GM06990 (cell line): ENCODE measurements at regions not wholly inside any gene's neighbourhood (a gene's known extent, or its start where the extent isn't known, plus 50 kb on each side); places are given as distances from the start of the nearest gene placed in this dataset.

ENCODE experiments used
- DNase-seq: peaks from one replicate; pipeline ENCODE4 v3.0.0-alpha.2; 2011; ENCODE audit not compliant: insufficient read length; ENCODE audit errors: extremely low read depth
- H3K27me3 ChIP-seq: replicated peaks from 2 replicates; pipeline ENCODE4 v1.6.0; 2011; ENCODE audit warnings: low read length; ENCODE audit not compliant: control insufficient read depth, insufficient read depth
- H3K36me3 ChIP-seq: 2 replicates; pipeline ENCODE4 v1.5.1; 2011; ENCODE audit warnings: low read length; ENCODE audit not compliant: control insufficient read depth, insufficient read depth
- H3K4me3 ChIP-seq: replicated peaks from 2 replicates; pipeline ENCODE4 v1.5.1; 2011; ENCODE audit warnings: low read depth, mild to moderate bottlenecking, control low read depth, low read length
- TF ChIP-seq, protein P1 (sequence below): IDR thresholded peaks from 2 replicates; pipeline ENCODE4 v1.5.1; 2011; ENCODE audit warnings: low read length, control low read depth, mild to moderate bottlenecking, inconsistent platforms; ENCODE audit not compliant: insufficient read depth, poor library complexity, severe bottlenecking

- TF ChIP-seq, protein P1, sequence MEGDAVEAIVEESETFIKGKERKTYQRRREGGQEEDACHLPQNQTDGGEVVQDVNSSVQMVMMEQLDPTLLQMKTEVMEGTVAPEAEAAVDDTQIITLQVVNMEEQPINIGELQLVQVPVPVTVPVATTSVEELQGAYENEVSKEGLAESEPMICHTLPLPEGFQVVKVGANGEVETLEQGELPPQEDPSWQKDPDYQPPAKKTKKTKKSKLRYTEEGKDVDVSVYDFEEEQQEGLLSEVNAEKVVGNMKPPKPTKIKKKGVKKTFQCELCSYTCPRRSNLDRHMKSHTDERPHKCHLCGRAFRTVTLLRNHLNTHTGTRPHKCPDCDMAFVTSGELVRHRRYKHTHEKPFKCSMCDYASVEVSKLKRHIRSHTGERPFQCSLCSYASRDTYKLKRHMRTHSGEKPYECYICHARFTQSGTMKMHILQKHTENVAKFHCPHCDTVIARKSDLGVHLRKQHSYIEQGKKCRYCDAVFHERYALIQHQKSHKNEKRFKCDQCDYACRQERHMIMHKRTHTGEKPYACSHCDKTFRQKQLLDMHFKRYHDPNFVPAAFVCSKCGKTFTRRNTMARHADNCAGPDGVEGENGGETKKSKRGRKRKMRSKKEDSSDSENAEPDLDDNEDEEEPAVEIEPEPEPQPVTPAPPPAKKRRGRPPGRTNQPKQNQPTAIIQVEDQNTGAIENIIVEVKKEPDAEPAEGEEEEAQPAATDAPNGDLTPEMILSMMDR = no peak
- H3K27me3 ChIP-seq = no peaks in the 10 kb centered on the region
- DNase-seq = no peak
- H3K36me3 ChIP-seq = no peaks in the 10 kb centered on the region
- H3K4me3 ChIP-seq = no peak overlapping the region
These were observed 109.0 kb upstream of the ETV3 start for GRCh38 chr1:157247005-157247763.

GRCh38 chr1:157245823-157246222 is 107.6 kb upstream of the ETV3 start:
- Histone ChIP-seq H3K4me3 (no peak overlapping the region), H3K36me3 (no peaks in the 10 kb centered on the region), H3K27me3 (no peaks in the 10 kb centered on the region)
- TF ChIP-seq, protein P1 = no peak
- no peak for DNase-seq

- H3K27me3 ChIP-seq = peaks cover 2% of the 10 kb centered on the region; the same call in 1 of the 2 replicates
- TF ChIP-seq, protein P1 = no peak
- H3K36me3 ChIP-seq = no peaks in the 10 kb centered on the region
- DNase-seq = no peak
- H3K4me3 ChIP-seq = no peak overlapping the region
These were observed 103.0 kb upstream of the ETV3 start for GRCh38 chr1:157241185-157241538.

DNA sequence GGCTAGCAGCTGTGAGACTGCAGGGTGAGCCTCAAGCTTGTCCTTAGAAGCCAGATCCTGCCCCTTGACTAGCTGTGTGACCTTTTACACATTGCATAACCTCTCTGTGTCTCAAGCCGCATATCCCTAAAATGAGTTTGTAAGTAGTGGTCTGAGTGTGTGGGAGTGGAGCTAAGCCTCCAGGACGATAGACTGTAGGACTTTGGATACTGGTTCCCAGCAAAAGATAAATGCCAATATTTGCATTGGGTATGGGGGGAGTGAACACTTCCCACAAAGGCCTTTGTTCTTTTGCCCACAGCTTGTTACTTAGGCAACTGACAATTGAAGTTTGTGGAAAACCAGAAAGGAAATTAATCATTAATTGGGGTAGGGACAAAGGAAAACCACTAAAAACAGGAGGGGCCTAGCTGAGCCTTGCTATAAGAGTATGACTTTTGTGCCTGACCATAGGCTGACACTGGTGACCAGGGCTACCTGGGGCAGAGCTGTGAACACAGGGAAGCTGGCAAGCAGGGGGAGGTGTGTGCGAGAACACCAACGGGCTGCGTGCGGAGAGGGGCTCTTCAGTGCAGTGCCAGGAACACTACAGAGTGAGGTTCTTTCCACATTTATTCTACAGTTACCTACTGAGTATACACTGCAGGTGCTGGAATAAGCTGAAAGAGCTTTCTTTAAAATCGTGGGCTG is 102.4 kb upstream of the ETV3 start:
- peaks cover 2% of the 10 kb centered on the region; the same call in 1 of the 2 replicates for H3K27me3 ChIP-seq

DNA sequence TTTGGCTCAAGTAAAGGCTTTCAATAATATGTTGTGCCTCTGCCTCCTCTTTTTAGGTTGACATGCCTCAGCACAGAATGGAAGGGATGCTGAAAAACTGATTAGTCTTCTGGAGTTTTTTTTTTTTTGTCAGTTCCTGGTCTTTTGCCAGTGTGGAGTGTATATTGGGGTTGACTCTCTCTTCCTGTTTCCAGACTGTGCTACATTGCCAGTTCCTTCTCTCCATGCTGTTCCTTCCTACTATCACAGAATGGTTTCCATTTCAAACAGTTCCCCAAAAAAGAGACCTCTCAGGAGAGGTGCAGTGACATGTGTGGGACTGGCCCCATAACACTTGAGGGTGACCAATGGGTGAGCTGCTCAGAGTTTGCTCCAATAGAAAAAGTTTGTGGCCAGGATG is 101.7 kb upstream of the ETV3 start:
- Histone ChIP-seq H3K27me3 (peaks cover 2% of the 10 kb centered on the region; the same call in 1 of the 2 replicates), H3K4me3 (no peak overlapping the region), H3K36me3 (no peaks in the 10 kb centered on the region)
- no peak for DNase-seq
- TF ChIP-seq, protein P1 = no peak

More for the DNA sequence above, 102.4 kb upstream of the ETV3 start:
- no peak for DNase-seq
- H3K4me3 ChIP-seq = no peak overlapping the region
- TF ChIP-seq, protein P1 = no peak
- no peaks in the 10 kb centered on the region for H3K36me3 ChIP-seq
